C4-2B (cell line): ENCODE measurements at regions not wholly inside any gene's neighbourhood (a gene's known extent, or its start where the extent isn't known, plus 50 kb on each side); places are given as distances from the start of the nearest gene placed in this dataset.

Experiments
- CTCF ChIP-seq: fragments of 450-650 bp; conservative IDR thresholded peaks from 2 replicates; pipeline ENCODE4 v1.5.1; 2017; ENCODE audit warnings: mild to moderate bottlenecking
- ZFX ChIP-seq: fragments of 450-650 bp; IDR thresholded peaks from 2 replicates; pipeline ENCODE4 v1.6.1; 2017

- TF ChIP-seq CTCF (no peak), ZFX (no peak)
These were observed 207.3 kb upstream of the CENPE start for GRCh38 chr4:103405415-103405814.
